Parathyroid adenoma (tissue), 2 donors: ENCODE measurements at regions not wholly inside any gene's neighbourhood (a gene's known extent, or its start where the extent isn't known, plus 50 kb on each side); places are given as distances from the start of the nearest gene placed in this dataset.

Experiments
- H2AFZ ChIP-seq: fragments of 300-600 bp; sonication (generic); one replicate; pipeline ENCODE4 v1.7.0; 2017; ENCODE audit warnings: antibody characterized with exemption, mild to moderate bottlenecking
- H3K27ac ChIP-seq: fragments of 300-600 bp; sonication (generic); one replicate; pipeline ENCODE4 v1.7.0; 2017
- H3K27me3 ChIP-seq: fragments of 300-600 bp; sonication (generic); one replicate; pipeline ENCODE4 v1.7.0; 2017; ENCODE audit warnings: low read length; ENCODE audit not compliant: control insufficient read depth, insufficient read depth
- H3K36me3 ChIP-seq: fragments of 300-600 bp; sonication (generic); one replicate; pipeline ENCODE4 v1.7.0; 2017; ENCODE audit warnings: low read length; ENCODE audit not compliant: control insufficient read depth, insufficient read depth
- H3K4me1 ChIP-seq: fragments of 300-600 bp; sonication (generic); one replicate; pipeline ENCODE4 v1.7.0; 2017; ENCODE audit warnings: control low read depth
- H3K4me2 ChIP-seq: fragments of 300-600 bp; sonication (generic); one replicate; pipeline ENCODE4 v1.7.0; 2017; ENCODE audit warnings: low read length
- H3K4me3 ChIP-seq: fragments of 300-600 bp; sonication (generic); one replicate; pipeline ENCODE4 v1.7.0; 2017; ENCODE audit warnings: low read depth, low read length
- H3K79me2 ChIP-seq: fragments of 300-600 bp; sonication (generic); one replicate; pipeline ENCODE4 v1.7.0; 2017; ENCODE audit warnings: control low read depth
- H3K9ac ChIP-seq: fragments of 300-600 bp; sonication (generic); one replicate; pipeline ENCODE4 v1.7.0; 2017; ENCODE audit warnings: mild to moderate bottlenecking
- H3K9me3 ChIP-seq: fragments of 300-600 bp; sonication (generic); one replicate; pipeline ENCODE4 v1.7.0; 2017; ENCODE audit warnings: low read length; ENCODE audit not compliant: control insufficient read depth
- CTCF ChIP-seq: fragments of 300-600 bp; sonication (generic); IDR thresholded peaks from one replicate; pipeline ENCODE4 v1.7.0; 2017; ENCODE audit warnings: antibody characterized with exemption, mild to moderate bottlenecking
- donor health status: primary hyperparathyroidism.

GRCh38 chr19:42662712-42663111, 68.0 kb upstream of the CEACAM8 start:
- Histone ChIP-seq H3K79me2 (no peaks in the 10 kb centered on the region), H3K9me3 (no peaks in the 10 kb centered on the region), H3K27ac (no peak overlapping the region), H3K36me3 (no peaks in the 10 kb centered on the region), H3K27me3 (no peaks in the 10 kb centered on the region), H3K4me3 (no peak overlapping the region), H3K4me1 (no peaks in the 10 kb centered on the region), H3K9ac (no peak overlapping the region), H3K4me2 (no peak overlapping the region), H2AFZ (no peak overlapping the region)
- no peak for TF ChIP-seq CTCF

GRCh38 chr19:42660353-42660752, 65.6 kb upstream of the CEACAM8 start:
- Histone ChIP-seq H3K9ac (no peak overlapping the region), H3K36me3 (no peaks in the 10 kb centered on the region), H3K4me1 (peaks cover 12% of the 10 kb centered on the region), H3K27ac (no peak overlapping the region), H3K79me2 (no peaks in the 10 kb centered on the region), H3K4me2 (no peak overlapping the region), H3K27me3 (no peaks in the 10 kb centered on the region), H3K4me3 (no peak overlapping the region), H2AFZ (no peak overlapping the region), H3K9me3 (no peaks in the 10 kb centered on the region)
- TF ChIP-seq CTCF: no peak

GRCh38 chr19:42658076-42658475, 63.4 kb upstream of the CEACAM8 start:
- Histone ChIP-seq H3K4me3 (no peak overlapping the region), H3K9ac (no peak overlapping the region), H3K9me3 (no peaks in the 10 kb centered on the region), H3K27me3 (no peaks in the 10 kb centered on the region), H3K4me2 (no peak overlapping the region), H3K79me2 (no peaks in the 10 kb centered on the region), H3K4me1 (peaks cover 17% of the 10 kb centered on the region), H3K27ac (no peak overlapping the region), H3K36me3 (no peaks in the 10 kb centered on the region), H2AFZ (no peak overlapping the region)
- no peak for TF ChIP-seq CTCF

- no peak overlapping the region for H3K9ac ChIP-seq
- no peak overlapping the region for H3K4me3 ChIP-seq
- H3K27me3 ChIP-seq: no peaks in the 10 kb centered on the region
- no peaks in the 10 kb centered on the region for H3K36me3 ChIP-seq
- no peaks in the 10 kb centered on the region for H3K9me3 ChIP-seq
- TF ChIP-seq CTCF: no peak
- H3K79me2 ChIP-seq: no peaks in the 10 kb centered on the region
- H3K27ac ChIP-seq: no peak overlapping the region
- H3K4me2 ChIP-seq: no peak overlapping the region
- no peak overlapping the region for H2AFZ ChIP-seq
- H3K4me1 ChIP-seq: peaks cover 17% of the 10 kb centered on the region
Measured at GRCh38 chr19:42657556-42657955, 62.8 kb upstream of the CEACAM8 start.

GRCh38 chr19:42655748-42656147, 61.0 kb upstream of the CEACAM8 start:
- Histone ChIP-seq H3K27me3 (no peaks in the 10 kb centered on the region), H3K4me1 (peaks cover 17% of the 10 kb centered on the region), H2AFZ (peak overlapping the region; percentile 60), H3K9ac (no peak overlapping the region), H3K4me2 (no peak overlapping the region), H3K27ac (no peak overlapping the region), H3K36me3 (no peaks in the 10 kb centered on the region), H3K79me2 (no peaks in the 10 kb centered on the region), H3K9me3 (no peaks in the 10 kb centered on the region), H3K4me3 (no peak overlapping the region)
- no peak for TF ChIP-seq CTCF
